ENCODE measurements at regions not wholly inside any gene's neighbourhood (a gene's known extent, or its start where the extent isn't known, plus 50 kb on each side); places are given as distances from the start of the nearest gene placed in this dataset.

DNA sequence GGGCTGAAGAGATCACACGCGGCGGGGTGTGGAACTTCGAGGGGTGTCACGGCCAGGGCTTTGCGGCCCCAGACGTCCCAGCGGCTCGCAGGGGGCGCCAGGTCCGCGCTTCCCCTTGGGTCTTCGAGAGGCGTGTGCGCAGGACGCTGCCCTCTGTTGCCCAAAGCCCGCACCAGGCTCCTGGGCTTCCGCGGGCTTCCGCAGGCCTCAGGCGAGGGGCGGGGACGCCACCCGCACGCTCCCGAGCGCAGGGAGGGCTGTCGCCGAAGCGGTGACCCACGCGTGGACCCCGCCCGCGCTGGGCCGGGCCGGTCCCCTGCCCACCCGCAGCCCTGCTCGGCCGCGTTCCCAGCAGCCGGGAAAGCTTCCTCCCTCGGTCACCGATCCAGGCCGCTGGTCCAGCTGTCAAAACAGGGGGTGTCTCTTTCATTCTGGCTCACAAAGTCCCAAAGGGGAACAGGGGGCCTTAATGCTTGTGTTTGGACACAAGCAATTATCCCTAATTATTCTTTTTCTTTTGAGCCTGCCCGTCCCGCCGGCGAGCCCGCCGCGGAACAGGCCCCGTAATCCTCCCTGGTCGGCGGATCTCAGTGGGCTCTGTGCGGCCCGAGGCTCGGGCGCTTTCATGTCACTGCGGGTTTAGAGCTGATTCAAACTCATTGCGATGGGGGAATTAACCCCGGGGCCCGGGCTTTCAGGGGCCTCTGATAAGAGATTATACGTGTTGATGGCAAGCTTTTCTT lies 60.6 kb downstream of the TMEM174 start:
- TF ChIP-seq, protein P1, sequence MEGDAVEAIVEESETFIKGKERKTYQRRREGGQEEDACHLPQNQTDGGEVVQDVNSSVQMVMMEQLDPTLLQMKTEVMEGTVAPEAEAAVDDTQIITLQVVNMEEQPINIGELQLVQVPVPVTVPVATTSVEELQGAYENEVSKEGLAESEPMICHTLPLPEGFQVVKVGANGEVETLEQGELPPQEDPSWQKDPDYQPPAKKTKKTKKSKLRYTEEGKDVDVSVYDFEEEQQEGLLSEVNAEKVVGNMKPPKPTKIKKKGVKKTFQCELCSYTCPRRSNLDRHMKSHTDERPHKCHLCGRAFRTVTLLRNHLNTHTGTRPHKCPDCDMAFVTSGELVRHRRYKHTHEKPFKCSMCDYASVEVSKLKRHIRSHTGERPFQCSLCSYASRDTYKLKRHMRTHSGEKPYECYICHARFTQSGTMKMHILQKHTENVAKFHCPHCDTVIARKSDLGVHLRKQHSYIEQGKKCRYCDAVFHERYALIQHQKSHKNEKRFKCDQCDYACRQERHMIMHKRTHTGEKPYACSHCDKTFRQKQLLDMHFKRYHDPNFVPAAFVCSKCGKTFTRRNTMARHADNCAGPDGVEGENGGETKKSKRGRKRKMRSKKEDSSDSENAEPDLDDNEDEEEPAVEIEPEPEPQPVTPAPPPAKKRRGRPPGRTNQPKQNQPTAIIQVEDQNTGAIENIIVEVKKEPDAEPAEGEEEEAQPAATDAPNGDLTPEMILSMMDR (optimal IDR thresholded peaks at IDR 0.05 in 1 of 3, IDR thresholded peaks at IDR 0.05 in 1 of 3, conservative IDR thresholded peaks at IDR 0.05 in 1 of 3; ENCODE audit: extremely low read depth in 1 of 3, insufficient read depth in 2 of 3, low read length in 3 of 3), result no peak
- TF ChIP-seq EZH2 (IDR thresholded peaks at IDR 0.05; ENCODE audit: low read length), result no peak
